Keratinocyte (primary cell): ENCODE measurements at regions not wholly inside any gene's neighbourhood (a gene's known extent, or its start where the extent isn't known, plus 50 kb on each side); places are given as distances from the start of the nearest gene placed in this dataset.
"Not testable (repeated sequence)": the region's sequence is repeated elsewhere in the genome, so short reads cannot be mapped to it uniquely, and the experiment has no call there.

ENCODE experiments used
- DNase-seq: peaks from one replicate; pipeline ENCODE4 v3.0.0-alpha.2; 2011; ENCODE audit warnings: low read depth, missing footprints, low spot score
- FAIRE-seq: peaks from 2 replicates; lab custom pipeline; 2011; peaks lifted over from hg19 to GRCh38; lab: Jason Lieb, UNC
- H2AFZ ChIP-seq: 2 replicates; pipeline ENCODE4 v1.6.0; 2012; ENCODE audit warnings: low read length, control low read depth, inconsistent platforms; ENCODE audit not compliant: control insufficient read depth
- H3K27ac ChIP-seq: 2 replicates; pipeline ENCODE4 v1.5.1; 2011; ENCODE audit warnings: low read length; ENCODE audit not compliant: control insufficient read depth, insufficient read depth
- H3K27me3 ChIP-seq: 3 replicates; pipeline ENCODE4 v1.6.0; 2011; ENCODE audit warnings: low read length; ENCODE audit not compliant: control insufficient read depth, insufficient read depth; ENCODE audit errors: extremely low read depth
- H3K36me3 ChIP-seq, 2 experiments: 2 replicates in 1 of 2; 3 replicates in 1 of 2; pipeline ENCODE4 v1.5.1; 2011; ENCODE audit warnings: low read length in 2 of 2, mild to moderate bottlenecking in 1 of 2; ENCODE audit not compliant: control insufficient read depth in 2 of 2, insufficient read depth in 2 of 2; ENCODE audit errors: extremely low read depth in 1 of 2
- H3K4me1 ChIP-seq: 3 replicates; pipeline ENCODE4 v1.5.1; 2011; ENCODE audit warnings: low read length; ENCODE audit not compliant: control insufficient read depth, insufficient read depth; ENCODE audit errors: extremely low read depth
- H3K4me2 ChIP-seq: 3 replicates; pipeline ENCODE4 v1.6.0; 2011; ENCODE audit warnings: low read depth, low read length; ENCODE audit not compliant: control insufficient read depth, insufficient read depth; ENCODE audit errors: extremely low read depth
- H3K4me3 ChIP-seq, 3 experiments: fragments of 200-600 bp in 1 of 3; sonication (generic) in 1 of 3; 2 replicates in 2 of 3; 3 replicates in 1 of 3; pipeline ENCODE4 v1.5.1; 2011 to 2016; ENCODE audit warnings: low read length in 3 of 3, mild to moderate bottlenecking in 3 of 3, control low read depth in 2 of 3, inconsistent platforms in 1 of 3, low read depth in 1 of 3, mixed read lengths in 1 of 3, mixed run types in 1 of 3, moderate library complexity in 1 of 3; ENCODE audit not compliant: control insufficient read depth in 2 of 3, insufficient read depth in 2 of 3; ENCODE audit errors: extremely low read depth in 1 of 3
- H3K79me2 ChIP-seq: 2 replicates; pipeline ENCODE4 v1.6.0; 2012; ENCODE audit warnings: low read length; ENCODE audit not compliant: control insufficient read depth, insufficient read depth
- H3K9ac ChIP-seq: 3 replicates; pipeline ENCODE4 v1.6.0; 2011; ENCODE audit warnings: low read length; ENCODE audit not compliant: control insufficient read depth, insufficient read depth; ENCODE audit errors: extremely low read depth
- H3K9me1 ChIP-seq: 3 replicates; pipeline ENCODE4 v1.6.0; 2011; ENCODE audit warnings: low read length; ENCODE audit not compliant: control insufficient read depth, insufficient read depth; ENCODE audit errors: extremely low read depth
- H3K9me3 ChIP-seq: 2 replicates; pipeline ENCODE4 v1.5.1; 2012; ENCODE audit warnings: low read depth, low read length; ENCODE audit not compliant: control insufficient read depth
- H4K20me1 ChIP-seq: 3 replicates; pipeline ENCODE4 v1.6.0; 2011; ENCODE audit warnings: low read length; ENCODE audit not compliant: control insufficient read depth, insufficient read depth; ENCODE audit errors: extremely low read depth
- CTCF ChIP-seq, 3 experiments: IDR thresholded peaks in 1 of 3; conservative IDR thresholded peaks in 1 of 3; optimal IDR thresholded peaks in 1 of 3; 2 replicates in 2 of 3; 3 replicates in 1 of 3; pipeline versions ENCODE3 to v1.5.1; 2011; ENCODE audit warnings: low read length in 3 of 3, mild to moderate bottlenecking in 3 of 3, moderate library complexity in 2 of 3, control low read depth in 1 of 3, inconsistent platforms in 1 of 3; ENCODE audit not compliant: insufficient read depth in 2 of 3; ENCODE audit errors: extremely low read depth in 1 of 3
- EZH2 ChIP-seq: IDR thresholded peaks from one replicate; pipeline ENCODE4 v1.6.1; 2012; ENCODE audit warnings: inconsistent platforms, mild to moderate bottlenecking, low read length, moderate library complexity
- dilution Hi-C: fragments of 300-500 bp; cut with MboI; formaldehyde crosslinking; loops from one replicate; pipeline ENCODE4 v1.7.0; 2020; ENCODE audit warnings: low sequenced_read_pairs; ENCODE audit not compliant: extremely low pct_ligation_motif_present

DNA sequence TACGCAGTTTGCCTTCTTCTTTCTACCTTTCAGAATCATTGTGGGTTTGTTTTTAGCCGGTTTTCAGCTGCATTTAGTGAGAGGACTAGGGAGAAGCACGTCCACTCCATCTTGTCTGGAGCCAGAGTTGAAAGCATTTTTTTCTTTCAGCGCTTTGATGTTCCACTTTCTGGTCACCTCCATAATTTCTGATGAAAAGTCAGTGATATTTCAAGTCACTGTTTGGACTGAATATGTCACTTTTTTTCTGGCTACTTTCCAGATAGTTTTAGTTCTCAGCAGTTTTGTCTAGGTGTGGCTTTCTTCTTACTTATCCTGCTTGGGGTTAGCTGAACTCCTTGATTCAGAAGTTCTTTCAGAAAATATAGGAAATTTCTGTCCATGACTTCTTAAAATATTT lies 123.9 kb upstream of the IER5L start:
- Histone ChIP-seq H3K9me1 (no peaks in the 10 kb centered on the region), H4K20me1 (no peaks in the 10 kb centered on the region), H3K79me2 (no peaks in the 10 kb centered on the region), H3K27ac (no peak overlapping the region), H3K9me3 (no peaks in the 10 kb centered on the region), H3K9ac (no peak overlapping the region), H3K27me3 (no peaks in the 10 kb centered on the region), H3K36me3 (no peaks in the 10 kb centered on the region), H3K4me1 (no peaks in the 10 kb centered on the region), H3K4me2 (no peak overlapping the region), H2AFZ (no peak overlapping the region), H3K4me3 (no peak overlapping the region)
- dilution Hi-C loops = no loop called here
- no peak for TF ChIP-seq EZH2
- no peak for TF ChIP-seq CTCF (optimal IDR thresholded peaks at IDR 0.05 in 1 of 3, IDR thresholded peaks at IDR 0.05 in 1 of 3, conservative IDR thresholded peaks at IDR 0.05 in 1 of 3; ENCODE audit: extremely low read depth in 1 of 3, insufficient read depth in 2 of 3, low read length in 3 of 3)
- no peak for FAIRE-seq
- DNase-seq = no peak

DNA sequence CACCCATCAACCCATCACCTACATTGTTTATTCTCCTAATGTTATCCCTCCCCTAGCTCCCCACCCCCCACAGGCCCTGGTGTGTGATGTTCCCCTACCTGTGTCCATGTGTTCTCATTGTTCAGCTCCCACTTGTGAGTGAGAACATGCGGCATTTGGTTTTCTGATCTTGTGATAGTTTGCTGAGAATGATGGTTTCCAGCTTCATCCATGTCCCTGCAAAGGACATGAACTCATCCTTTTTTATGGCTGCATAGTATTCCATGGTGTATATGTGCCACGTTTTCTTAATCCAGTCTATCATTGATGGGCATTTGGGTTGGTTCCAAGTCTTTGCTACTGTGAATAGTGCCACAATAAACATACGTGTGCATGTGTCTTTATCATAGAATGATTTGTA lies 118.1 kb upstream of the IER5L start:
- H3K4me1 ChIP-seq, H2AFZ ChIP-seq, H3K4me2 ChIP-seq, H3K9me3 ChIP-seq, FAIRE-seq, H4K20me1 ChIP-seq, DNase-seq, dilution Hi-C loops, H3K27ac ChIP-seq, H3K27me3 ChIP-seq, H3K9ac ChIP-seq, H3K79me2 ChIP-seq, H3K9me1 ChIP-seq, H3K36me3 ChIP-seq, H3K4me3 ChIP-seq: not testable (repeated sequence)

GRCh38 chr9:129291041-129291501 lies 113.0 kb upstream of the IER5L start:
- no peaks in the 10 kb centered on the region for H3K79me2 ChIP-seq
- H3K9ac ChIP-seq = no peak overlapping the region
- H3K27ac ChIP-seq = no peak overlapping the region
- H3K9me1 ChIP-seq = no peaks in the 10 kb centered on the region
- H3K4me3 ChIP-seq = no peak overlapping the region
- no peaks in the 10 kb centered on the region for H3K9me3 ChIP-seq
- no peaks in the 10 kb centered on the region for H3K36me3 ChIP-seq
- dilution Hi-C loops = no loop called here
- TF ChIP-seq CTCF (optimal IDR thresholded peaks at IDR 0.05 in 1 of 3, IDR thresholded peaks at IDR 0.05 in 1 of 3, conservative IDR thresholded peaks at IDR 0.05 in 1 of 3; ENCODE audit: extremely low read depth in 1 of 3, insufficient read depth in 2 of 3, low read length in 3 of 3) (no peak), EZH2 (no peak)
- no peak overlapping the region for H3K4me2 ChIP-seq
- H4K20me1 ChIP-seq = no peaks in the 10 kb centered on the region
- no peaks in the 10 kb centered on the region for H3K4me1 ChIP-seq
- H3K27me3 ChIP-seq = no peaks in the 10 kb centered on the region
- DNase-seq (no peak), FAIRE-seq (no peak)
- H2AFZ ChIP-seq = no peak overlapping the region
